CD4-positive, alpha-beta T cell (primary cell): ENCODE measurements at regions not wholly inside any gene's neighbourhood (a gene's known extent, or its start where the extent isn't known, plus 50 kb on each side); places are given as distances from the start of the nearest gene placed in this dataset.
"Not testable (repeated sequence)": the region's sequence is repeated elsewhere in the genome, so short reads cannot be mapped to it uniquely, and the experiment has no call there.

Experiments
- ATAC-seq: fragments of 200-7000 bp; cut with Tn5 transposase; one replicate; pipeline ENCODE4 v1.10.0; 2022; ENCODE audit warnings: mild to moderate bottlenecking; ENCODE audit not compliant: poor library complexity
- CTCF ChIA-PET: fragments of 350-600 bp; sonication (Branson Sonifier 250); formaldehyde crosslinking; loops from one replicate; lab custom pipeline; 2021; ENCODE audit warnings: antibody characterized with exemption, inconsistent platforms; lab: Charles Lee
- POLR2A ChIA-PET: fragments of 350-600 bp; sonication (Branson Sonifier 250); formaldehyde crosslinking; loops from one replicate; lab custom pipeline; 2021; ENCODE audit warnings: antibody characterized with exemption, inconsistent platforms; lab: Charles Lee
- DNase-seq, 14 experiments: peaks; one replicate each; pipeline ENCODE4 v3.0.0-alpha.2; 2013 to 2020; ENCODE audit warnings: mixed read lengths in 2 of 14
- H3K27ac ChIP-seq, 2 donors: one replicate each; pipeline versions ENCODE4 v1.5.1 to v1.7.0; 2013; ENCODE audit warnings: low read length in 2 of 2, low read depth in 1 of 2, mild to moderate bottlenecking in 1 of 2
- H3K27me3 ChIP-seq, 2 experiments: 1 replicate in 1 of 2; 2 replicates in 1 of 2; pipeline versions ENCODE4 v1.6.1 to v1.7.0; 2013; ENCODE audit warnings: low read length in 2 of 2, control low read depth in 1 of 2, mild to moderate bottlenecking in 1 of 2, moderate library complexity in 1 of 2; ENCODE audit not compliant: insufficient read depth in 2 of 2, control insufficient read depth in 1 of 2
- H3K36me3 ChIP-seq: one replicate; pipeline ENCODE4 v1.6.1; 2013; ENCODE audit warnings: low read length, control low read depth; ENCODE audit not compliant: insufficient read depth
- H3K4me1 ChIP-seq: one replicate; pipeline ENCODE4 v1.6.1; 2013; ENCODE audit warnings: low read length, control low read depth; ENCODE audit not compliant: insufficient read depth
- H3K4me3 ChIP-seq: one replicate; pipeline ENCODE4 v1.5.1; 2013; ENCODE audit warnings: mild to moderate bottlenecking, low read length, moderate library complexity
- H3K9me3 ChIP-seq, 2 experiments: 1 replicate in 1 of 2; 2 replicates in 1 of 2; pipeline versions ENCODE4 v1.6.1 to v1.7.0; 2013; ENCODE audit warnings: low read length in 2 of 2, mild to moderate bottlenecking in 2 of 2, control low read depth in 1 of 2, moderate library complexity in 1 of 2; ENCODE audit not compliant: control insufficient read depth in 1 of 2, insufficient read depth in 1 of 2
- H3K27ac Mint-ChIP-seq: one replicate; pipeline ENCODE4 v1.8.0; 2020; ENCODE audit warnings: mixed read lengths
- H3K27me3 Mint-ChIP-seq: one replicate; pipeline ENCODE4 v1.8.0; 2021; ENCODE audit warnings: mixed read lengths
- H3K36me3 Mint-ChIP-seq: one replicate; pipeline ENCODE4 v1.8.0; 2021; ENCODE audit warnings: low read depth, mixed read lengths
- H3K4me1 Mint-ChIP-seq: one replicate; pipeline ENCODE4 v1.8.0; 2021; ENCODE audit warnings: low read depth, mixed read lengths
- H3K4me3 Mint-ChIP-seq: one replicate; pipeline ENCODE4 v1.8.0; 2020; ENCODE audit warnings: mild to moderate bottlenecking, mixed read lengths
- H3K9me3 Mint-ChIP-seq: one replicate; pipeline ENCODE4 v1.8.0; 2020; ENCODE audit warnings: mixed read lengths
- intact Hi-C, 2 experiments: fragments of 100-400 bp; cut with DNase I in 1 of 2; cut with micrococcal nuclease in 1 of 2; formaldehyde crosslinking; loops; one replicate each; pipeline versions ENCODE4 v1.15.1 to v1.9.0; 2023 to 2025; cut with DNase I, micrococcal nuclease
- TF ChIP-seq, protein P1 (sequence below): fragments of 200-600 bp; IDR thresholded peaks from one replicate; pipeline ENCODE4 v1.8.0; 2022; ENCODE audit warnings: antibody characterized with exemption, mild to moderate bottlenecking

DNA sequence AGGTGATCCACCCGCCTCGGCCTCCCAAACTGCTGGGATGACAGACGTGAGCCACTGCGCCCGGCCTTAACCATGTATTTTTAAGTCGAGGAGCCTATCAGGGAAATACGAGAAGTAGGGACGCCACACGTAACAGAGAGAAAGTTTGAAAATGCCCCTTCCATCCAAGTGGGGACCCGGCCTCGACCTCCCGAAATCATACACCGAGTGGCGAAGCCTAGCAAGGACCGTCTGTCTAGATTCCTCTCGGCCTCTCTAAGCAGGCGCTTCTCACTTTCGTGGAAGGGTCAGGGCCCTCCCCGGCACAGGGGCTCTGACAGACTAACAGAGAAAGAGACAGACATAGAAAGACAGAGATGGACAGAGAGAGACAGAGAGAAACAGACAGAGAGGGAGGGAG is 1503.6 kb upstream of the DEFB115 start:
- H3K4me1 ChIP-seq, H3K4me3 ChIP-seq, H3K36me3 ChIP-seq, H3K27me3 Mint-ChIP-seq, H3K27ac ChIP-seq, POLR2A ChIA-PET, H3K27ac Mint-ChIP-seq, H3K27me3 ChIP-seq, DNase-seq, H3K4me3 Mint-ChIP-seq, H3K36me3 Mint-ChIP-seq, ATAC-seq, H3K4me1 Mint-ChIP-seq, intact Hi-C loops, CTCF ChIA-PET: not testable (repeated sequence)
- H3K9me3 Mint-ChIP-seq, result peaks cover 21% of the 10 kb centered on the region
- peaks cover 4 to 45% of the 10 kb centered on the region in 2 experiments for H3K9me3 ChIP-seq

DNA sequence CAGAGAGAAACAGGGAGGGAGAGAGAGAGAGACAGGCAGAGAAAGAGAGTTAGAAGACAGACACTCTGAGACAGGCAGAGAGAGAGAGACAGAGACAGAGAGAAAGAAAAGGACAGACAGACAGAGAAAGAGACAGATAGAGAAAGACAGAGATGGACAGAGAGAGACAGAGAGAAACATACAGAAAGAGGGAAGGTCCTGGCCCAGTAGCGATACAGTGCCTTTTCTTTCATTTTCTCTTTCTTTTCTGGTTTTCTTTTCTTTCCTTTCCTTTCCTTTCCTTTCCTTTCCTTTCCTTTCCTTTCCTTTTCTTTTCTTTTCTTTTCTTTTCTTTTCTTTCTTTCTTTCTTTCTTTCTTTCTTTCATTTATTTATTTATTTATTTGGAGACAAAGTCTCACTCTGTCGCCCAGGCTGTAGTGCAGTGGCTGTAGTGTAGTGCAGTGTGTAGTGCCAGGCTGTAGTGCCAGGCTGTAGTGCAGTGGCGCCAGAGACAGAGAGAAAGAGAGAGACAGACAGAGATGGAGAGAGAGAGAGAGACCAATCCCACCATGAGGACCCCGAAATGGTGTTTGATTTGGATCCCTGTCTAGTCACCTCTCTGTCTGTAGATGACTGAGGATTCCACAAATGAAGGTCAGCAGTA is 1501.5 kb upstream of the DEFB115 start:
- DNase-seq, H3K27ac Mint-ChIP-seq, H3K27me3 Mint-ChIP-seq, H3K4me3 Mint-ChIP-seq, ATAC-seq, H3K4me1 Mint-ChIP-seq, CTCF ChIA-PET, intact Hi-C loops, H3K4me1 ChIP-seq, POLR2A ChIA-PET, H3K27me3 ChIP-seq, H3K4me3 ChIP-seq, H3K27ac ChIP-seq, H3K36me3 ChIP-seq, H3K36me3 Mint-ChIP-seq: not testable (repeated sequence)
- peaks cover 18% of the 10 kb centered on the region for H3K9me3 Mint-ChIP-seq
- peaks cover 4 to 32% of the 10 kb centered on the region in 2 experiments for H3K9me3 ChIP-seq

DNA sequence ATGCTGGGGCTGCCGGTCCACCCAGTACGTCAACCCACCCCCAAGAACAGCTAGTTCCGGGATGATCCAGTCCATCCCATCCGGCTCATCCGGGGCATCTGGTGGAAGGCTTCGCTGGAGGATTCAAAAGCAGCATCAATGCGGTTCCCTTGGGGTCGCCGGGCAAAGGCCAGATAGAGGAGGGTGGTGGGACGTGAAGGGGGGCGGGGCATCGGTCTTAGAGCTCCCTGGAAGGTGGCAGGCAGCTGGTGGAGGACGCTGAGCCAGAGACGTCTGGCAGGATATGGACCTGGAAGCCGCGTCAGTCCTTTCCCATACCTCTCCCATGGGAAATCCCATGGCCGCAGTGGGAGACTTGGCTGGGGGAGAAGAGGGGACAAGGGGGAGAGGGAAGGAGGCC is 1500.8 kb upstream of the DEFB115 start:
- TF ChIP-seq, protein P1, sequence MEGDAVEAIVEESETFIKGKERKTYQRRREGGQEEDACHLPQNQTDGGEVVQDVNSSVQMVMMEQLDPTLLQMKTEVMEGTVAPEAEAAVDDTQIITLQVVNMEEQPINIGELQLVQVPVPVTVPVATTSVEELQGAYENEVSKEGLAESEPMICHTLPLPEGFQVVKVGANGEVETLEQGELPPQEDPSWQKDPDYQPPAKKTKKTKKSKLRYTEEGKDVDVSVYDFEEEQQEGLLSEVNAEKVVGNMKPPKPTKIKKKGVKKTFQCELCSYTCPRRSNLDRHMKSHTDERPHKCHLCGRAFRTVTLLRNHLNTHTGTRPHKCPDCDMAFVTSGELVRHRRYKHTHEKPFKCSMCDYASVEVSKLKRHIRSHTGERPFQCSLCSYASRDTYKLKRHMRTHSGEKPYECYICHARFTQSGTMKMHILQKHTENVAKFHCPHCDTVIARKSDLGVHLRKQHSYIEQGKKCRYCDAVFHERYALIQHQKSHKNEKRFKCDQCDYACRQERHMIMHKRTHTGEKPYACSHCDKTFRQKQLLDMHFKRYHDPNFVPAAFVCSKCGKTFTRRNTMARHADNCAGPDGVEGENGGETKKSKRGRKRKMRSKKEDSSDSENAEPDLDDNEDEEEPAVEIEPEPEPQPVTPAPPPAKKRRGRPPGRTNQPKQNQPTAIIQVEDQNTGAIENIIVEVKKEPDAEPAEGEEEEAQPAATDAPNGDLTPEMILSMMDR, result no peak
- no peak for DNase-seq
- Histone ChIP-seq H3K27ac (no peak overlapping the region), H3K36me3 (no peaks in the 10 kb centered on the region), H3K4me3 (no peak overlapping the region), H3K9me3 (peaks cover 4 to 32% of the 10 kb centered on the region in 2 experiments), H3K27me3 (no peaks in the 10 kb centered on the region), H3K4me1 (no peaks in the 10 kb centered on the region)
- POLR2A ChIA-PET, result no interaction called here
- Mint-ChIP-seq H3K27me3 (no peaks in the 10 kb centered on the region), H3K4me3 (no peak overlapping the region), H3K27ac (no peak overlapping the region), H3K36me3 (no peaks in the 10 kb centered on the region), H3K4me1 (no peaks in the 10 kb centered on the region), H3K9me3 (peaks cover 14% of the 10 kb centered on the region)
- CTCF ChIA-PET, result no interaction called here
- ATAC-seq, result no peak
- intact Hi-C loops, result no loop called here

DNA sequence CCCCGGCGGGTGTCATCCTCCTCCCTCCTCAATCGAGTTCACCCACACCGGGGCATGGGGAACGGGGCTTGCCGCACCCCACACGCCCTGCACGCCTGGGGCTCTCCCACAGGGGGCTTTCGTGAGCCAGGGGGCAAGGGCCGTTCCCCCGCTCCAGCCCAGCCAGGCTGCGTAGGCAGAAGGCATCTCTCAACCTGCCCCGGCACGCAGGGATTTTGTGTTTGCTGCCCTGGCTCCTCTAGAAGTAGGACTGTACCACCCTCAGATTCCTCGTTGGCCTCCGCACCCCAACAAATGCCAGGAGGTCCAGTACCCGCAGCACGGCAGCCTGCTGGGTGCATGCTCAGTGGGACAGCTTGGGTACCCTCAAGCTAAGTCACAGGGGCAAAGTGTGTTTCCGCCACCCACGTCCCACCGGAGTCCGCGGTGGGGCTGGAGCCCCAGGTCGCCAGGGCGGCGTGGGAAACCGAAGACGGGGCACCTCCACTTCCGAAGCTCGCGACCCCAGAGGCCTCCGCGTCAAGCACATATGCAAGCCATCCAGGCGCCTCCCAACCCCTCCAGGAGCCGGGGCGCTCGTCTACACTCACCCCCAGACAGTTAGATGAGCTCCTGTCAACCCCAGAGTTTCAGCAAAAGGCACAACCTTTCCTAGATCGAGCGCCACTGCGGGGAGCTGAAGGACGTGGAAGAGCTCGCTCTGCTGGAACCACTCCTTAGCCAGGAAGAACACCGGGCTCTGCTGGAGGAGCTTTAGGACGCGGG is 1495.7 kb upstream of the DEFB115 start:
- H3K4me1 ChIP-seq, H3K4me3 Mint-ChIP-seq, H3K36me3 ChIP-seq, DNase-seq, H3K27ac ChIP-seq, CTCF ChIA-PET, POLR2A ChIA-PET, H3K4me1 Mint-ChIP-seq, H3K9me3 Mint-ChIP-seq, H3K27ac Mint-ChIP-seq, H3K27me3 Mint-ChIP-seq, H3K4me3 ChIP-seq, ATAC-seq, H3K36me3 Mint-ChIP-seq, H3K27me3 ChIP-seq: not testable (repeated sequence)
- intact Hi-C loops, result loop anchor here in 1 of 2 experiments (10.0 kb wide), 1 partner anchor 227 kb away; no protein-coding TSS in a partner anchor
- H3K9me3 ChIP-seq, result peaks cover 0 to 39% of the 10 kb centered on the region in 2 experiments
